WERI-Rb-1 (cell line): ENCODE measurements at regions not wholly inside any gene's neighbourhood (a gene's known extent, or its start where the extent isn't known, plus 50 kb on each side); places are given as distances from the start of the nearest gene placed in this dataset.

Experiments used
- DNase-seq: peaks from one replicate; pipeline ENCODE4 v3.0.0-alpha.2; 2020
- H3K27ac ChIP-seq: fragments of 250-450 bp; sonication (Bioruptor Pico); 2 replicates; pipeline ENCODE4 v1.5.1; 2020; ENCODE audit warnings: mild to moderate bottlenecking, moderate library complexity
- H3K27me3 ChIP-seq: fragments of 250-450 bp; sonication (Bioruptor Pico); 2 replicates; pipeline ENCODE4 v1.5.1; 2021; ENCODE audit warnings: mild to moderate bottlenecking, low read depth, moderate library complexity; ENCODE audit not compliant: insufficient read depth, severe bottlenecking
- H3K36me3 ChIP-seq: fragments of 250-450 bp; sonication (Bioruptor Pico); 2 replicates; pipeline ENCODE4 v1.5.1; 2020; ENCODE audit warnings: mild to moderate bottlenecking, moderate library complexity
- H3K4me3 ChIP-seq: 2 replicates; pipeline ENCODE4 v1.5.1; 2011; ENCODE audit warnings: low read depth, mild to moderate bottlenecking, control low read depth, low read length
- H3K9me3 ChIP-seq: fragments of 250-450 bp; sonication (Bioruptor Pico); 2 replicates; pipeline ENCODE4 v1.5.1; 2021; ENCODE audit warnings: mild to moderate bottlenecking, moderate library complexity; ENCODE audit not compliant: severe bottlenecking
- CTCF ChIP-seq: IDR thresholded peaks from 2 replicates; pipeline ENCODE4 v1.5.1; 2011; ENCODE audit warnings: low read depth, mild to moderate bottlenecking, control low read depth, inconsistent platforms, low read length

GRCh38 chr4:170231377-170231776, 141.6 kb upstream of the AADAT start:
- Histone ChIP-seq H3K27me3 (no peaks in the 10 kb centered on the region), H3K4me3 (no peak overlapping the region), H3K27ac (no peak overlapping the region), H3K36me3 (no peaks in the 10 kb centered on the region), H3K9me3 (no peaks in the 10 kb centered on the region)
- TF ChIP-seq CTCF = no peak
- no peak for DNase-seq

GRCh38 chr4:170230242-170230641, 140.5 kb upstream of the AADAT start:
- H3K9me3 ChIP-seq = no peaks in the 10 kb centered on the region
- TF ChIP-seq CTCF = no peak
- no peaks in the 10 kb centered on the region for H3K36me3 ChIP-seq
- no peak overlapping the region for H3K4me3 ChIP-seq
- no peak for DNase-seq
- no peak overlapping the region for H3K27ac ChIP-seq
- H3K27me3 ChIP-seq = no peaks in the 10 kb centered on the region

- no peaks in the 10 kb centered on the region for H3K27me3 ChIP-seq
- no peak for DNase-seq
- no peak overlapping the region for H3K4me3 ChIP-seq
- TF ChIP-seq CTCF = no peak
- H3K9me3 ChIP-seq = no peaks in the 10 kb centered on the region
- H3K36me3 ChIP-seq = no peaks in the 10 kb centered on the region
- no peak overlapping the region for H3K27ac ChIP-seq
These were observed 139.2 kb upstream of the AADAT start for GRCh38 chr4:170229006-170229405.

- DNase-seq = no peak
- TF ChIP-seq CTCF = 0 out of 2 replicates have a peak, but pooled peaks have one; percentile 25
- Histone ChIP-seq H3K27me3 (no peaks in the 10 kb centered on the region), H3K27ac (no peak overlapping the region), H3K4me3 (no peak overlapping the region), H3K9me3 (no peaks in the 10 kb centered on the region), H3K36me3 (no peaks in the 10 kb centered on the region)
These were observed 138.2 kb upstream of the AADAT start for GRCh38 chr4:170227928-170228327.

- TF ChIP-seq CTCF = no peak
- no peak for DNase-seq
- Histone ChIP-seq H3K27me3 (no peaks in the 10 kb centered on the region), H3K27ac (no peak overlapping the region), H3K36me3 (no peaks in the 10 kb centered on the region), H3K4me3 (no peak overlapping the region), H3K9me3 (peaks cover 2% of the 10 kb centered on the region)
These were observed 136.5 kb upstream of the AADAT start for GRCh38 chr4:170226288-170226687.

- no peaks in the 10 kb centered on the region for H3K36me3 ChIP-seq
- H3K4me3 ChIP-seq = no peak overlapping the region
- no peak overlapping the region for H3K27ac ChIP-seq
- TF ChIP-seq CTCF = no peak
- H3K27me3 ChIP-seq = no peaks in the 10 kb centered on the region
- no peak for DNase-seq
- peaks cover 5% of the 10 kb centered on the region for H3K9me3 ChIP-seq
These were observed 125.0 kb upstream of the AADAT start for GRCh38 chr4:170214731-170215130.
